ENCODE measurements at regions not wholly inside any gene's neighbourhood (a gene's known extent, or its start where the extent isn't known, plus 50 kb on each side); places are given as distances from the start of the nearest gene placed in this dataset.

- no peak for DNase-seq
Observed at GRCh38 chr13:106906426-106906996, 338.6 kb upstream of the ARGLU1 start.

DNA sequence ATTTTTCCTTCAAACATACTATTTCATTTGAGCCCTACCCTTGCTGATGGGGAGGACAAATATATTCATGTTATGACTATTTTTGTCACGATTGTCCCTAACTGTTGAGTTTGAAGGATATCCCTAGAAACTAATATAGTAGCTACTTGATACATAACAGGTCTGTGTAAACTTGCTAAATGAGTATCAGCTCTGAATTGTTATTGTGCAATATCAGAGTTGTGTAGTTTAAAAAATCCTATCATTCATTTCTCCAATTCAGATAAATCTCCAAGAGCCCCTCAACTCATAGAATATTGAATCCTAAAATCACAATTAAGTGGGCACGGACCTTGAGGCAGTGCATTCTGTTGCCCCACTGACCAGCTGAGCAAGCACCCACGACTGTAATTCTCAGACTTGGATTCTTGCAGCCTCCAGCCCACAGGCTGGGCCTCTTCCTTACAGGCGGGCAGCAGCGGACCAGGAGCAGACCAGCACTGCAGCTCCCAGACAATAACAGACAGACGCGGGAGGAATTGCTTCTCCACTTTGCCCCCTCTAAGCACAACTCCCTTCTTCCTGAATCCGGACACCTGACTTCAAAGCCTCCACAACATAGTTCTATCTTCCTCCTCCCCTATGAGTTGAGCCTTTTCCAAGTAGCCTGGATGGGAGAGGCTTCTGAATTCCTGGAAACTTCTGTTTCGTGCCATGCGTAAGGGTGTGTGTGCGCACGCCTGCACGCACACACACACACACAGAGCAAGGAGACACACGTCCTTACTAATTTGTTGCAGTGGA lies 337.6 kb upstream of the ARGLU1 start:
- no peak for DNase-seq

DNA sequence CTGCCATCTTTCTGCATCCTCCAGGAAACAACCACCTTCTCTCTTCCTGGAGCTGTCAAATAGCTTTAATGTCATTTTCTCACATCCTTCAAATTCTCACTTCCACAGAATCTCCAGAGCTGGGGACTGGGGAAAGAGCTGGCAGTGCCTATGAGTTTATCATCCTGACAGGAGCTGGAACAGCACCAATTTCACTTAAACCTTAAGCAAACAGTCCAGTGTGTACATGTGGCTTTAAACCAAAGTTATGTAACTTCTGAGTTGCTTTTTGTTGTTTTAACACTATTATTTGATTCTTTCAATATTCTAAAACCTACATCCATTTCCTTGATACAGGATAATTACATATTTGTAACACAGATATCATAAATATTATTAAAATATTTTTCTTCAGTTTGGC lies 331.5 kb upstream of the ARGLU1 start:
- DNase-seq = no peak

DNA sequence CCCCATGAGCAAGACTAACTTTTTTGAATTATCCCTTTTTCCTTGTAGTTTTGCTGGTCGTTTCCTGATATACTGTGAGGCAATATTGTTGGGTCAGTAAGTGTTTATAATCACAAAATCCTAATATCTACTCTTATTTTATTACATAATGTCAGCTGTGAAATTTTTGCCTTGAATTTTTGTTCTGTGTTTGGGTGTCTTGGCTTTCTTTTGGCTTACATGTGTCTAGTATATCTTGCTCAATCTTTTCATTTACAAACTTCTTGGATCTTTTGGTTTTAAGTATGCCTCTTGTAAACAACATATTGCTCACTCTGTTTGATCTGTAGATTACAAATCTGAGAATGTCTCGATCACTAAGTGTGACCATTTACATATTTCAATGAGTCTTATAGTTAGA lies 330.3 kb upstream of the ARGLU1 start:
- no peak for DNase-seq

- no peak for DNase-seq
Observed at GRCh38 chr13:106888148-106888547, 320.2 kb upstream of the ARGLU1 start.

DNA sequence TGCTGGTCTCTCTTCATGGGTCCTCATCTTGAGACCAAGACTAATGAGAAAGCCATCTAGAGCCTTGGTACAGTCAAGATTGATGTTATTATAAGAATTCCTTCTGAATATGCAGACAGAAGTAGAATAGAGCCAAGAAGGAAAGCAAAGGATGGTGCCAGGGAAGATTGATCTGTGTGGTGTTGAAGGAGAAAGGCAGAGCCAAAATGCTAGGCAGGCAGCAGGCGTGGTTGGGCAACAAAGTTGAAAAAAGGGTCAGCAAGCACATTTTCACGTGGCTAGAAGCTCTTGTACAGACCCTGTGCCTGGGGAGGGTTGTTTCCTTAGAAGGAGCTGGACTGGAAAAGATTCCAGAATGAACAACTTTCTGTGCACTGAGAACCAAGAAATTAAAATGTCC lies 319.7 kb upstream of the ARGLU1 start:
- DNase-seq = no peak

GRCh38 chr13:106883976-106884375 lies 316.0 kb upstream of the ARGLU1 start:
- no peak for DNase-seq

- DNase-seq = no peak
Observed at GRCh38 chr13:106882246-106882645, 314.3 kb upstream of the ARGLU1 start.

- DNase-seq = no peak
Observed at GRCh38 chr13:106879806-106880205, 311.9 kb upstream of the ARGLU1 start.

- DNase-seq = peak; percentile 33
Observed at GRCh38 chr13:106874323-106874722, 306.4 kb upstream of the ARGLU1 start.

DNA sequence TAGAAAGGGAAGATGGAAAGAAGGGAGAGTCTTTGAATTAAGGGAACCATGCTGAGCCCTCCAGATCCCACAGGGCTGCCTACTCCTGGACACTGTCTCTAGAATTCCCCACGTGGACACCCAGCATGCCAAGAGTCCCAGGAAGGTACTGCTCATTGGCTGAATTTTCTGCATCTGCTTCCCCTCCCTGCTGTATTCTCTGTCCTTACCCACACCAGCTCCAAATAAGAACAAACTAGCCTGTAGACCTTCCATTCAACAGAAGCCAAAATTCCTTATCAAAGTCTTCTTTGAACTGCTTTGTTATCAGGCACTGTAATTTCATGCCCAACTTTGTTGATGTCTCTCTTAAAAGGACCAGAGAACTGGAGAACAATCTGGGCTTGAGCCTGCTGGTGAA lies 305.9 kb upstream of the ARGLU1 start:
- DNase-seq = no peak

DNA sequence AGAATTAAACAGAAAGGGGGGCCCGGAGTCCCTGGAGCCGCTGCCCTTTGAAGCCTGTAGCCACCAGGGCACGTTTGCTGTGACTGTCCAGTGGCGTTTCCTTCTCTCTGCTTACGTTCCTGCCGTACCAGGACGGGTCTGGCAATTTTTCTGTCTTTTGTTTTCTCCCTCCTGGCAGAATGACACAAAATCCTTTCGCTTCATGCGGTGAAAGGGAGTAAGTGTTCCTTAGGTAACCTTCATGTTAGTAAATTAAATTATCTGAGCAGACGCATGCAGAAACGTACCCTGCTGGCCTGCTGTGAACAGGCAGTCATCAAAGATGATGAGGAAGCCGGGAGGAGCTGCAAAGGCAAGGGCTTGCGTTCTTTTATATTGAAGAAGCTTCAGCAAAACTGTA lies 299.3 kb upstream of the ARGLU1 start:
- no peak for DNase-seq

GRCh38 chr13:106865716-106866440 lies 297.9 kb upstream of the ARGLU1 start:
- DNase-seq = no peak

DNA sequence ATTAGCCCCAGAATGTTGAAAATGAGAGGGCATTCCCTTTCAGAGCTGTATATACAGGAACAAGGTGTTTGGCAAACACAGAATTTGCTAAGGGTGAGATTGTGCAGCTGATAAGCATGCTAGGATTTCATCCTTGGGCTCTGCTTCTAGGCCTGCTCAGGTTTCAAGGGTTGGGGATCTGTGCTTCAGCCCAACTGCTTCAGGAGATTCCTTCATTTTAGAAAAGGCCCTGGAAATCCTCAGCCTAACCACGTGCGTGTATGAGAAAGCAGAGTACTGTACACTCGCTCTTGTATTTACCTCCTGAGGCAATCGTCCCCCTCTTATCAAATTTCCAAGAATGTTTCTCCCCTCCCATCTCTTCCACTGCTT lies 291.6 kb upstream of the ARGLU1 start:
- no peak for DNase-seq

DNA sequence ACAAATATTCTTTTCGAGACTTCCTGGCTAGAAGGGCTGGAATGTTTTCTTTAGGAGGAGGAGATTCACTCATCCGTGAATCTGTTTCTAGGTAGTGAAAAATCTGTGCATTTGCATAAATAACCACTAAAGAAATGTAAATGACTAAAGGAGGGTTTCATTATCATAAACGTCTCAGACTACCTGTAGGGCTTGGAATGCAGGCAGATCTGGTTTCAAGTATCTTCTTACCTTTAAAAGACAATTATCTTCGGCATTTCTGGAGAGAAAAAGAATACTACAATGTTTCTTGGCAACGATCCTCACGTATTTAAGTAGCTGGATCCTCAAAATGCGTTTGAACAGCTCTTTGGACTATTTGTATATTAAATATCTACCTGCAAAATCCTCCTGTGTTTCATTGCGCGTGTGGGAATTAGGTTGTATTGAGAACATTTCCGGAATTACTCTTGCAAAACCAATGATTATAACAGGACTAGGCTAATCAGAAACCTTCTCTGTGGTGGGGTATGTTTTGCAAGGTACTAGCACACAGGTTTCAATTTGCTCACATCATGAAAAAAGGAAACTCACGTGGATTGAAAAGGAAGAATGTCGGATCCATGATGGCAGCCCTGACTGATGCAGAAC lies 291.1 kb upstream of the ARGLU1 start:
- no peak for DNase-seq

DNA sequence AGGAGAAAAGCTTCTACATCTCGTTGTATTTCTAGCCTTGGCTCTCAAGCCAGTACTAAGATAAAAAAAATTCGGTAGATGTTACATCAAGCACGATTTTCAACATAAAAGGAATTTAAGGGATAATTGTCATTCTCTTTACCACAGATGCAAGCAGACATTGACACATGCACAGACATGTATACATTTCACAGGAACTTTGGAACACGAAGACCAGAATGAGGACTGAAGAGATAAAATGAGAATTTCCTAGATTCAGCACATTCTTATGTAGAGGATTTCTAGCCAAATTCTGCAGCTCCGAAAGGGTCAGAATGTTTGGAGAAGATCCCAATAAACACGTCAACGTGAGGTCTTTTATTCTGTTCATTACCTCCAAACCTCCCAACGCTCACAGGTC lies 284.5 kb upstream of the ARGLU1 start:
- no peak for DNase-seq

DNA sequence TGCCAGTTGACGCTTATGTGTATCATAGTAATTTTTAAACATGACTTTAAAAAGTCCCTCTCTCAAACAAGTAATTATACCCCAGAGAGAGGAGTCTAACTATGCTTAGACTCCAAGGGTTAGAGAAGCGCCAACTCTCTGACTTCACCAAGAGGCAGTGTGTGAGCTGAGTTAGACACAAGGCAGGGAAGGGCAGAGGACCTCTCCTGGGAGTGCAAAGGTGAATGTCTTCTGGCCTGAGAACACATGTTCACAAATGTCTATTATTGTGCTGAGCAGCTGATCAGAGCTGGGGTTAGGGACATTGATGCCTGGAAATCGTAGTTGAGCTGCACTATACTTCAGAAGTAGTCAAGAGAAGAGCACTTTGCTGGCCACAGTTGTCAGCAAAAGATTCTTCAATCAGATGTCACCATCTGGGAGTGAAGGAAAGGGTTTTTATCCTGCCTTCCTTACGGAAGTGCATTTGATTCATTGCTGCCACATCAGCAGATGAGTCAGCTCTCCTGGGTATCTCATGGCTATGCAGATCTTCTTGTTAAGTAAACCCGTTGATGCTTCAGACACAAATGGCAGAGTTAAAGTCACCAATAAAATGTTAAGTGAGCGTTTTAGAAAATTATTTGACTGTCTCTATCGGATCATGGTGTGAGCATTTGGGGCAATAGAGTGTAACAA lies 283.2 kb upstream of the ARGLU1 start:
- no peak for DNase-seq

DNA sequence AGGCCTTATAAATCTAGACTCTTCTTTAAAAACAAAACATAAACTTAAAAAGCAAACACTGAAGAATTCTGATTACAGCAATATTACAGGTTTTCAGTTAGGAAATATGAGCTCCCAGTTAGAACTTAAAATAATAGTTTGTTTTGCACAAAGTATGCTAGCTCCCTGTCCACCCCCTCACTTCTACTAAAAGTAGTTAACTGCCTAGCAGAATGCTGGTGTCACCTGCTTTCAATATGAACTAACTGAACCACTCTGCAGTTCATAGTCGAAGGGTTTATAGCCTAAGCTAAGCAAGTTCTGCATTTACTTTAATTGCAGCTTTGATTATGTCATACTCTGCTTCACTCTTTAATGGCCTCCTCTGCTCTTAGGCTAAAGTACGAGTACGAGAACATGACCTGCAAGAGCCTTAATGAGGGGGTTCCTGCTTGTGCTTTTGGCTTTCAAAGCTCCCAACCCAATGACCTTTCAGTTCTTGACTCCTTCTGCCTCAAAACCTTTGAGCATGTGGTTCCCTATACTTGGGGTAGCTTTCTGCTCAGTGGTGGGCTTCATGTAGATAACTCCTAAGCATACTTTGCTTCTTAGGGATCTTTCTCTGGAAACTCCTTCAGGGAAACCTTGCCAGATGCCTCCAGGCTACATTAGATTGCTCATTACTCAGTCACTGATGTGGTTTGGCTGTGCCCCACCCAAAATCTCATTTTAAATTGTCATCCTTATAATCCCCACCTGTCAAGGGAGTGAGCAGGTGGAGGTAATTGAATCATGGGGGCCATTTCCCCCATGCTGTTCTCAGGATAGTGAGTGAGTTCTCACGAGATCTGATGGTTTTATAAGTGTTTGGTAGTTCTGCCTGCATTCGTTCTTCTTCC lies 278.9 kb upstream of the ARGLU1 start:
- no peak for DNase-seq

DNA sequence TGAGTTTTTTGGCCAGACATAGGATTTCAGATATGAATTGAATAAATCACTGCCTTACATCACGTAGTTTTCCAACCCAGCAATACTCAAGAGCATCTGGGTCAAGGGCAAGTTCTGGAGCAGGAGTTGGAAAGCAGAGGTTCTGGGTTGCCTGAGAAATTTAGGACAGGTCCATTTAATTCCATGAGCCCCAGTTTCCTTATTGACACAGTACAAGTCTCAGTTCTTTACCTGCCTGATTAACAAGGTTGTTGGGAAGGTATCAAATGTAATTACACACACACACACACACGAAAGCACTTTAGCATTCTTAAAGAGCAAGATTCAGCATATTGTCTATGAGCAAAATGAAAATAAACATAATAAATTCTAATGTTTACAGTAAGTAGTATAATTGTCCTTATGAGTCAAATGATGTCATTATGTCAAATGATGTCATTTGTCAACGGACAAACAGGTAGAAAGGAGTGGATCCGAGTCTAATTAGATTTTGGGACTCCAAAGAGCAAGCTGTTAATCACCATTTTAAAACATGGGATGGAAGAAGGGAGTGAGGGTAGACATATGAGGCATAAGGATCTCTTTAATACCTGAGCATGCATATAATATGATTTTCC lies 268.4 kb upstream of the ARGLU1 start:
- DNase-seq = no peak

- no peak for DNase-seq
Observed at GRCh38 chr13:106835477-106835876, 267.5 kb upstream of the ARGLU1 start.

DNA sequence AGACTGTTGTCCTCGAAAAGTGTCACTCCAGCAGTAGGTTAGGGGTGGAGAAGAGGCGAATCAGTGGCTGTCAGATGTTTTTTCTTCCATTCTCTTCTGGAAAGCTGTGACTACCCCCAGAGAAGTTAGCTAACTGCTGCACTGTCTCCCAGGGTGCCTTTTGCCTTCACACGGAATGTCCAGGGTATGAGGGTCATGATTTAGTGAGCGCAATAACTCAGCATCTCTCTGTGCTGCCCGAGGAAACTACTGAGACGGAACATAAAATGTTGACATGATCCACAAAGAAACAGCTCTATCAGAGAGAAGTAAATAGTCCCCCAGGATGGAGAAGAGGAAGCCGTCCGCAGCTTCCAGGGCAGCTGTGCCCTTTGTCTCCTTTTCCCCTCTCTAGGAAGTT lies 254.0 kb upstream of the ARGLU1 start:
- no peak for DNase-seq
